Activated T-cell treated with anti-CD3 and anti-CD28 coated beads for 24 hours (primary cell): ENCODE measurements at regions not wholly inside any gene's neighbourhood (a gene's known extent, or its start where the extent isn't known, plus 50 kb on each side); places are given as distances from the start of the nearest gene placed in this dataset.

Experiments used
- DNase-seq: peaks from one replicate; pipeline ENCODE4 v3.0.0-alpha.2; 2020; ENCODE audit warnings: low read depth

DNA sequence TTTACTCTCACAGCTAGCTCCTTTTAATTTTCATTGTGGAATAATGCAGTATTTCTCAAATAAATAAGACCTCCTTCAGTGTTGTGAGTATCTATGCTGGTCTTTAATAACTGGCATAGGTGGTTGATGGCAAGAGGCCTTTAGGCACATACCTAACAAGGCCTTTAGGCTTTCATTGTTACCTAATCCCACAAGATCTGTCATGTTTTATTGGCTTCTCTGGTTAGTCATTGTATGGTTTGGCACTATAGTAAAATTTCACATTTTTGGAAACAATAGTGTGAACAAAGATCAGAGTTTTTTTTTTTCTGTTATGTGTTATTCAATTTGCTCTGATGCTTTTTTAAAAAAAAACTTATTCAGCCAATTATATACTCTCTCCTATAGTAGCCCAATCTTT lies 89.8 kb upstream of the NEUROD1 start:
- no peak for DNase-seq

DNA sequence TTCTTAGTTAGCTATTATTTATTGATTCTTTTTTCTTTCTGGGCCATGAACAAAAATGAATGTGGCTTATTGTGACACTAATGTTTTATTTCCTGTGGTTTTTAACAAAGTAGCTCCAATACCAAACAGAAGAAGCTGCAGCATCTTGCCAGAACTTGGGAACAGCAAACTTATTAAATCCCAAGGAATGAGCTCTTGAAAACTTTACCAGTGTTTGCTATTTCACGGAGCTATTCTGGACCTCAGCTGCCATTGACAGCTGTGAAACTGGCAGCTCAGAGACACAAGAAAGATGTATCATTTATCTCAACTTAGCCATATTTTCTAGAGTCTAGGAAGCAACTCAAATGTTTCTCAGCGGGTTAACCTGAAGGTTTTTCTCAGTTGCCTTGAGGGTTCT lies 91.0 kb upstream of the NEUROD1 start:
- DNase-seq, result no peak

DNA sequence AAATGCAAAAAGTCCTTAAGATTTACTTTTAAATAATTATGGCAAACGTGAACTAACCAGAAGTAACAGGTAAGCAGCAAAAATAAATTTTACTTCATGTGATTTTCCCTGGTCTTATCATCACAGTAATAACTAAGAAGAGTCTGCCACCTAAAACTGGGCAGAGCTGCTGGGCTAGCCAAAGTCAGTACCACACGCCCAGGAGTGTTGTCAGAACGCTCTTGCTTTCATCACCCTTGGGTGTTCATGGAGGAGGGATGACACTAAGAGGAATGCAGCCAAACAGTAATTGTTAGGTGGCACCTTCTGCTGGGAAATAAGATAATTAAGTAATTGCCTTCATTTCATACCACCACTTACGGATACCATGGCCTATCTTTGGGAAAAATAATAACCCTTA lies 92.0 kb upstream of the NEUROD1 start:
- no peak for DNase-seq

DNA sequence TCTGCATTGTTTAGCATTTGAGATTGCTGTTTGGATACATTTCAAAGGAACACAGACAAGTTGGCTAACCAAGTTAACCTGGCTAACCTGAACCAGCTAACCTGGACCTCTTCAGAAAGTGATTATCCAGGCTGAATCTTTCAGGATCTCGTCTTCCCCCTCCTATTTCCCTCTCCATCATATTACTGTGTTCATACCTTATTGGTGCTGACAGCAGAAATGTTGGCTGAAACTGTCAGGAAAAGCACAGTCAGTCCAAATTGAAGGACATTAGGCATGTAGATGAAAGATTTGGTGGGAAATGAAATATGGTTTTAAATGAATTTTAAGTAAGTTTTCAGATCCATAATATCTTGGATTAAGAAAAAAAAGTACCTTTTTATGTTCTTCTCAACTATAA lies 92.5 kb upstream of the NEUROD1 start:
- no peak for DNase-seq

DNA sequence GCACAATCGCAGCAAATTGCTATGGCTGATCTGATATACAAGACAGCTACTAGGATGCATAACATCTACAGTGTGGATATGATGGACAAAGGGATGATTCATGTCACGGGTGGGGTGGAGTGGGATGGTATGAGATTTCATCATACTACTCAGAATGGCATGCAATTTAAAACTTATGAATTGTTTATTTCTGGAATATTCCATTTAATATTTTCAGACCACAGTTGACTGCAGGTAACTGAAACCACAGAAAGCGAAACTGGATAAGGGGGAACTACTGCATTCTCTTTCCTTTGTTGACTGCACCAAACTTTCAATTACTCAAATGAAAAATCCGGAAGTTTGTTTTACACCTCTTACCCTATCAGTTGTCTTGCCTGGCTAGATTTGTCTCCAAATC lies 94.4 kb upstream of the NEUROD1 start:
- no peak for DNase-seq

DNA sequence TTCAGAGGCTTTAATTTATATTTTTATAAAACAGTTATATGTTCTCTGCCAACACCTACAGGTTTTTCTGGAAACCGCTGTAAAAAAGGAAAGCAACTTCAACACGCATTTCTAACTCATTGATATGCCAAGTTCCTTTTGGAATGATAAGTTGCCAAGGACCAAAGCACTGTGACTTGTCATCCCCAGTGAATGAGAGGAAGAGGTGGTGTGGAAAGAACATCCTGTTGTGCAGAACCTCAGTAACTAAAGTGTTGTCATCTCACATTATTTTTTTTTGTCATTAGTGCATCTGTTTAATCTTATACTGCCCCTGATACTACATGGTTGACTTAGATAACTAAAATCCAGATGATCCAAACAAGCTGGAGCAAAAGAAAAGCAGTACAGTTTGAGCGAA lies 96.0 kb upstream of the NEUROD1 start:
- no peak for DNase-seq

DNA sequence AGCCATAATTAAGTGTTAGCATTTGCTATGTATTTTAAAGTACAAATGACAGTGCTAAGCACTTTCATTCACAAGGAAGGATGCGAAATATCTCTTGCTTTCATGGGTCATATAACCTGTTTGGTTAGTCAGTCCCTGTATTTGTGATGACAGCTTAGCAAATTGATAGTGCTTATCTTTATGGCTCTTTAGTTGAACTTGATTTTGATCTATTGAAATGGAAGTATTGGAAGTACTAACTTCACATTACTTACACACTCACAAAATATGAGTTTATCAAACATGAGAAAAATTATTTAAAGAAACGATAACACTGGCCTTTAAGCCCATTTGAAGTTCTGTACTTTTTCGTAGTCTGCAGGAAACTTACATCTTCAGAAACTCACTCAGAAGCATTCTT lies 97.4 kb upstream of the NEUROD1 start:
- DNase-seq, result no peak

DNA sequence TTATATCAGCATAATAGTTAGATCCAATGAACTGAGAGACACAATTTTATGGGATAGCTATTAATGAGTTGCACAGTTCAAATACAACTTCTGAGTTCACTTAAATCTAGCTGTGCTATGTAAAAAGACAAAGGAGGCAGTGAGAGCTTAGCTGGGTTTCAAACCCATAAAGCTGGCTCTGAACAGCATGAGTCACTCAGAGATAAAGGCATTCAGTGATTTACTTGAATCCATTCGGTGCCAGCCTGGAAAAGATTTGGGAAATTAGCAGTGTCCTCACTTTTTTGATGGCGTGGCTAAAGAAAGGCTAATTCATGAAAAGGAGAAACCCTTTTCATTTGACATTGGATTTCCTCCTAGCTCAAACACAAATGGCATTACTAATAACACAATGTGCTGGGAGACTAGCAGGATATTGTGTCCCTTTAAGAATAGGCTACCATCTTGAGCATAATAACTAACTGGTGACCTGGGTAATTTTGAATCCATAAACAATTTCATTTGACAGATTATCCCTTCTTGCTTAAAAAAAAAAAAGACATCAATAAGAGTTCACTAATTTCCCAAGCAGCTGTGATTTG lies 98.4 kb upstream of the NEUROD1 start:
- DNase-seq, result no peak

DNA sequence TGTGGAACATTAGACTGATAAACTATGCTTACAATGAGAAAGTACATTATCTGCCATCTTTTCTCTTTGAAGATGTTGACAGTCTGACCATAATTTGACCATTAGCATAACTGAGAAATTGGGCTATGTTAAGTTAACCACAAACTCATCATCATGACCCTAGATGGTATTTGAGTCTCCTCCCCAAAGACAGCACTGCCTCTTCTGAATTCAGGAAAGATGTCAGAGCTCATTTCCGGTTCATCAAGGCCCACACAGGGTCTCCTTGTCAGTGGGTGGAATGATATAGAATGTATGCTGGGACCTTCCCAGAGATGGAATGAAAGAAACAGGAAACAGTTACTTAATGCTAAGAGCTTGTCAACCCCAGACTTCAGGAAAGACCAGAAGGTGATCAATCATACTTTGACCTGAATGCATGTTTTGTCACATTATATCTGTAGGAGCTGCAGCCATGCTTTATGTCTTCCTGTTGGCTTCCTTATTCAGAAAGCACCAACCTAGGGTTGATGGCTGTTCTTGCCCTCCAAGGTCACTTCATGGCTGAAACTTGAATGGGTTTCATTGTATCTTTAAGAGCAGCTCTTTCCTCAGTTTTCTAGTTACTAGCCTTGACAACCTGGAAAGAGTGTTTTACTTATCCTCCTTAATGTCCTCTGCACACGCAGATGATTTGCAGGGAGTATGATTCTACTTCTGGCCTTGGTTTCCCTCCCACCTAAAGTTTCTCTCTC lies 99.1 kb upstream of the NEUROD1 start:
- DNase-seq, result no peak

DNA sequence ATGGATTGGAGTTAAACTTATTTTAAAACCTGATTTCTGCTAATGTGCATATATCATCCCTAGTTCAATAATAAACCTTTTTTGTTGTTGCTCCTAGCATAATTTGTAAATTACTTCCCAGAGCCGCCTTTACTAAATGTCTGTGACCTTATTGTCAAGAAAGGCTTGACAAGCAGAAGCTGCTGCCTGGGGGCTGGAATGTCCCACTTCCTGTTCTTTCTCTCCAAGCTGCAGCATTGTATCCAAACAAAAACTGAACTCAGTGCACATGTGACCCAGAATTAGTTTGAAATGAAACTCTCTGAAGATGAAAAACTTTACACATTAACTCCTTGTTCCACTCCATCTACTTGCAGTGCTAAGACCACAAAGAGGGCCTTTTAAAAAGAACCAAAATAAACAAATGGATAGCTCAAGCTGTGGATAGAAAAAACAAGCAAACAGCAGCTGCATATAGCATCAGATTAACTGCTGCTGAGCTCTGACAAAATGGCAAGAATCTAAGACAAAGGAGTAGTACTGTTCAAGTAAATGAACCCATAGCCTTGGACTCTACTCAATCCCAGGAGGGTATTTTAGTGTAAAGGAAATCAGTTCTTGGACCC lies 99.8 kb upstream of the NEUROD1 start:
- DNase-seq, result no peak

DNA sequence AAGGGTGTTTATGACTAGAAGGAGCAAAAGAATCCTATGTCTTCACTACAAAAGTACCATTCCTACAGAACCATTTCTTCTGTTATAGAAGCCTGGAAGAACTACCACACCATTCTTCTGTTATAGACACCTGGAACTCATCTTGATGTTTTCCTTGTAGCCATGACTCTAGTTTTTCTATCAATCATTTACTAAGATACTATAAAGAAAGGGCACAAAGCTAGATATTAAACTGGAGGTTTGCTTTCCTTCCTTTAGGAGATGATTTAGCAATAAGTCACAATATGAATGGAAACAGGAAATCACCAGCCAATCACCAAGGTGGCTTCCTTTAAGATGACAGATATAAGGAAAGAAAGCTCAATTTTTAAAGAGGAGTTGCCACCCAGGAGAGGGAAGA lies 100.3 kb upstream of the NEUROD1 start:
- no peak for DNase-seq

DNA sequence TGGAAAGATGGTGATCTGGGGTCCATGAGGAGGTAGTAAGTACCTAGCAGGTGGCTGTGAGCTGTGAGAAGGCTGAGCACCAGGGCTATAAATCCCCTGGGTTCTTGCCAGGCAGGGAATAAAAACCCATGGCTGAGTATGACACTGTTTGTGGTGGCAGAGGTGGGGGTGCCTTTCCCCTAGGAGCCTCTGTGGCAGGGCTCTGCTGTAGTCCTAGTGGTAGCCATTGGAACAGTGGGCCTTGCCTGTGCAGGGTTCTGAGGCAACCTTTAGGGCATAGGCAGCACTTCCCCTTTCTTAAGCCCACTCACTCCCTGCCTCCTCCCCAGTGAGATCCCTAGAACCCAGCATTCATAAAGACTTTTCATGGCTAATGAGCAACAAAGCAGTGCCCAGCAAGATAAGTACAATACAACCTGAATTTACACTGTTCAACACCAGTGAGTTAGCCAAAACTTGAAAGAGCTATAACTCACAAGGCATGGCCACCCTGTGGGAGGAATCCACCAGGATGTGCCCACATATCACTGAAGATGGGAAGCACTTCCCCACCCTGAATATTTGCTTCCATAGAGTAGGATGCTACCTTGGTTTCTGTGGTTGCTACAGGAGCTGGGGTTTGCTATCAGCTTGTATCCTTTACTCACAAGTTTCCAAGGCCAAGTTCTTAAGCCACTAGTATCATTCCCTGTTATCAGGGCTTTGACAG lies 100.9 kb upstream of the NEUROD1 start:
- no peak for DNase-seq

DNA sequence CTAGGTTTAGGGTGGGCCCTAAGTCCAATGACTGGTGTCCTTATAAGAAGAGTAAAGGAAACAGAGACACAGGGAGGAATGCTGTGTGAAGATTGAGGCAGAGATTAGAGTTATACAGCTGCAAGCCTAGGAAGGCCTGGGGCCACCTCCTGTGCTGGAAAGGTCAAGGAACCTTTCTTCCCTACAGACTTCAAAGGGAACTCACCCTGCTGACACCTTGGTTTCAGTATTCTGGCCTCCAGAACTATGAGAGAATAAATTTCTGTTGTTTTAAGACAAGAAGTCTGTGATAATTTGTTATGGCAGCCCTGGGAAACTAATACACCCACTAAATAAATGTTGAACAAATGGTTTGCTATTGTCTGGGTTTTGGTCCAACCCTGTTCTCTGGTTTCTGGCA lies 102.3 kb upstream of the NEUROD1 start:
- no peak for DNase-seq

DNA sequence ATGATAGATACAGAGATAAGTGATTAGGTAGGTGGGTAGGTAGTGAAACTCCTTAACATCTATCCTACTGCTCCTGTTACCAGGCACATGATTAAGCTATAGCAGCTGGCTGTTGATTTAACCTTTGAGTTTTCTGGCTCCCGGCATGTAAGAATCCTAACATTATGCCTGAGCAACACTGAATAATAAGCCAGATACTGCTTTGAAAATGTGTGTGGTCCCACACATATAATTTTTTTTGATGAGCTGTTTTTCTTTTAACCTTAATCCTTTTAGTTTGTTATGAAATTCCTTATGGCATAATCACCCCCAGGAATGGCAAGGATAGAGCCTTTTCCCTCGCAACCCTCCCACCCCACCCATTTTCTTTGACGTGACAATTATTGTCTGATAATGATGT lies 104.2 kb upstream of the NEUROD1 start:
- no peak for DNase-seq

DNA sequence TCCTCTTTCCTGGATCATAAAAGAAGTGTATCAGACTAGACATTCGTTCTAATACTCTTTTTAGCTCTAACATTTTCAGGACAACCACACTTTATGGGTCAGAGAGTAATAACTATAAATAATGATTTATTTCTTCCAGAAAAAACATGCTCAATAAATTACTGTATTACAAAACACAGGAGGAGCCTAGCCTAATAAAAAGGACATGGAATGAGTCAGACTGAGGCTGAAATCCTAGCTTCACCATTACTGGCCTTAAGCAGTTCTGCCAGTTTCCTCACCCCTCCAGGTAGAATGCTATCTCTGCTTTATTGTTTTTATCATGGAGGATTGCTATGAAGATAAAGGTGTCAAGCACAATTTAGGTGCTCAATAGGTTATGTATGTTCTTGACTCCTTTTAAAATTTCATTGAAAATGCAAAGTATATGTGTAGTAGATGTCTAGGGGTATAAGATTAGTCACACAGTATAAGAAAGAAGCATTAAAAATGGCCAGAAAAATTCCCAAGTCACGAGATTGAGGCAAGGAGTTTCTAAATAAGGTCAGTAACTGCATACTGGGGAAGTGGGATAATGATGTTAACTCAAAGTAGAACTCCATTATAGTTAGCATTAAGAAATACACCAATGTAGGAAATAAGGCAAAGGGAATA lies 105.5 kb upstream of the NEUROD1 start:
- no peak for DNase-seq

DNA sequence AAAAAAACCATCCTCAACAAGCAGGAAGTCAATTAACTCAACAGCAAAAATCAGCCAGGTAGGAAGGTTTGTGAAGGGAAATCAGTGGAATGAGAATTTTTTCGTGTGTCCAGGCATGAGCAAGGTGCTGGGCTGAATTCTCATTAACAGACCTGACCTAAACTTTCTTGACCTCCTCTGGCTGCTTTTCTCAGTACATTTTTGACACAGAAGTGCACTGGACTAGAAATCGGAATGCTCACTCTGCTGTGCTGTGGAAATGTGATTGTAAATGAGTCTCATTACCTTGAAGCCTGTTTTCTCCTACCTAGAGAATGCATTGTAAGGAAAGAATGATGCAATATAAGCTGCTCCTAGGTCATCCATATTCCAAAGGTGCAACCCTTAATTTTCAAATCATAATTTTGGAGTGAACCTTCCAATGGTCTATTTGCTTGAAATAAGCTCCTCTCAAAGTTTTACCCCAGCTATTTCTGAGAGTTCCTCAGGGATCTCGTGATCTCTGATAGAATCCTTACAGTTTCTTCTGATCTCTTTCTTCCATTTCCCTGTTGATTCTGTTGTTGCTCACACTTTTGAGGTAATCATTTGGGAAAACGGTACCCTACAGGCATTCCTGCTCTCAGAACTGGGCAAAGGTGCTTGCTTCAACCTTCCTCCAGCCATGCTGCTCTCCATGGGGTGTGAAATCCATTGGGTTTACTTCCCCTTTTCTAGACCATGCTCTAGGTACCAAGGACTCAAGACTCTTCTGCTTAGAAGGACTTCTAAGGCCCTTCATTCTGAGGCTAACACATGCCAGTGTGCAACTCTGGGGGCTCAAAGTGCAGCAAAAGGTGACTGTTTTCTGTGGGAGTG lies 104.9 kb upstream of the ITPRID2 start:
- DNase-seq, result no peak

DNA sequence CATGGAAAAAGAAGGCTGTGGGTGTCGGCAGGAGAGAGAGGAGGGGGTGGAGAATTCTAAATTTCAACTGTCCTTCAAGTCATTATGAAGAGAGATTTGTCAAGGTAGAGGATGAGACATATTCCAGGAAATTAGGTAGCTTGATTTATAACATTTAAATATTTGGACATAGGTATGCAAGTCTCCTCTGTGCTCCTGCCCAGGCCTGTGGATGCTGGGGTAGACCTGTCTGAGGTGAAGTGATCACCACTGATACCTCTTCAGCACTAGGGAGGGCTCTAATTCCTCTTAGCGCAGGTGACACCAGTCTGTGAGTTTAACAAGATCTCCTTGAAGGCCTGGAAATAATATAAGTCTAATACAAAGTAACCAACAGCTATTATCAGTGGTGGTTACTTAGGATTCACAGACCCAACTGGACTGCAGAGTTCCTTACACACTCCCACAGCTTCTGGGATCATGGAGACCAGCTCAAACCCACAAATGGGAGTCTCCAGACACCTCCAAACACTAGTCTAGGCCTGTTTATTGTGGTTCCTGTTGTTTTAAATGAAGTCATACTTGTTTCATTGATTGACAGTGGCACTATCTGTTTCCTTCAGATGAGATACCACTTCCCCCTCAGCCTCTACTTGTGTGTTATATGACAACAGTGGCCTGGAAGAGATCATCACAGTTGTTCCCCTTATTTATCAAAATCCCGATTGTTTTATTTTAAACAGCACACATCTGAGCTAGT lies 104.1 kb upstream of the ITPRID2 start:
- no peak for DNase-seq

DNA sequence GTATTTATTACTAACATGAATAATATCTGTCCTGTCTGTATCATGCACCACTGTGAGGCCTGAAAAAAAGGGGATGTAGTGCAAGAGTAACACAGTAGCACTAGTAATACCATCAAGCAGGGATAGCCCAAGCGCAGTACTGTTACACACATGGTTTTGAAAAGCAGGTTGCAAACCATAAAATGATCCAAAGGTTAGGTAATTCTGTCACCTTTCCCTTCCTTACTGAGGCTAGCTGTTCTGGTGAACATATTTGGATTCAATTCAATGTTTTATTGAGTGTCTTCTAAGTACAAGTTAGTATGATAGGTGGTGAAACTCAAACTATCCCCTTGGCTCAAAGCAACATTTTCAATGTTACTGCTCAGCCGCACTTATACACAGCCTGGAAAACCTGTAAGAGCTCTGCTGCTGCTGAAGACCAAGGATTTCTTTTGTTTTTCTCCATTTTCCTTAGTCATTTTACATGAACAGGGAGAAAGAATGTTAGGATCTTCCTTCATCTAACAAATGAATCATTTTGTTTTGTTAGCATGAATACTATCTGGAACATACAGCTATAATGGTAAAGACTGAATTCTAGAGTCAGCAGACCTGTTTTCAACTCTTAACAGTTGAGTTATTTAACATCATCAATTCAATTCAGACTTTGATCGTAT lies 102.5 kb upstream of the ITPRID2 start:
- DNase-seq, result no peak

DNA sequence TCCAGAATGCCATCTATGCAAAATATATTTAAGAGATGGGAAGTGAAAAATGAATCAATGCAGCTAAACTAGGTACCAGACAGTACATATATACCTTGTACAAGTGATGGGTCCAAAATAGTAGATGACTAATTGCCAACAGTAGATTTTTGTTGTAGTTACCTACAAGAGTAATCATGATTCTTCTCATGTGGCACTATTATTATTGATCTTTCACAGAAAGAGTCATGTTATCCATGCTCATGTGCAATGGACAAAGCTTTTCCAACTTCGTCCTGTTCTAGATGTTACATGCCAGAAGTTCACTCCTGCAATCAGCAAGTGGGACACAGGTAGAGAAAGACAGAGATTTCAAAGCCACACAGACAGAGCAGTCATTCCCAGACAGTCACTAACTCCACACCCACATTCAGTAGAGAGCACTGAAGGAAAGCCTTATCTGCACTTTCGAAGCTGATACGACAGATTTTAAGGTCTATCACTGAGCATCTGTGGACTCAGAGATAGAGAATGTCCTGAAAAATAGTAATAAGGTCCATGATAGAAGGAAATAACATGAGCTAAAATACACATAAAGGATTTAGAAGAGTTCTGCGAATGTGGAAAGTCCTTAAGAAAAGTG lies 101.6 kb upstream of the ITPRID2 start:
- no peak for DNase-seq
